ENCODE measurements at regions not wholly inside any gene's neighbourhood (a gene's known extent, or its start where the extent isn't known, plus 50 kb on each side); places are given as distances from the start of the nearest gene placed in this dataset.
A peak's percentile ranks its signal among the peaks of the same experiment; 100 is the strongest.

- no peak for DNase-seq (ENCODE audit: low read depth in 2 of 2)
Observed at GRCh38 chr18:56083523-56084287, 495.7 kb upstream of the TCF4 start.

- DNase-seq (ENCODE audit: low read depth in 2 of 2), result peak in 1 of 2 experiments; percentile 16
Observed at GRCh38 chr18:56083097-56083521, 495.1 kb upstream of the TCF4 start.

- no peak for DNase-seq (ENCODE audit: low read depth in 2 of 2)
Observed at GRCh38 chr18:56076723-56077122, 488.7 kb upstream of the TCF4 start.

GRCh38 chr18:56068701-56069100, 480.7 kb upstream of the TCF4 start:
- DNase-seq (ENCODE audit: low read depth in 2 of 2), result no peak

GRCh38 chr18:56067969-56068671, 480.1 kb upstream of the TCF4 start:
- peak; percentile 65 to 67 for DNase-seq (ENCODE audit: low read depth in 2 of 2)

GRCh38 chr18:56067214-56067894, 479.4 kb upstream of the TCF4 start:
- DNase-seq (ENCODE audit: low read depth in 2 of 2), result peak; percentile 43 to 45

- DNase-seq (ENCODE audit: low read depth in 2 of 2), result no peak
Observed at GRCh38 chr18:56066524-56067213, 478.7 kb upstream of the TCF4 start.

- no peak for DNase-seq (ENCODE audit: low read depth in 2 of 2)
Observed at GRCh38 chr18:56065086-56065485, 477.1 kb upstream of the TCF4 start.

GRCh38 chr18:56062931-56063330, 474.9 kb upstream of the TCF4 start:
- DNase-seq (ENCODE audit: low read depth in 2 of 2), result no peak

- DNase-seq (ENCODE audit: low read depth in 2 of 2), result no peak
Observed at GRCh38 chr18:56060967-56061541, 473.1 kb upstream of the TCF4 start.

GRCh38 chr18:56052202-56052601, 464.2 kb upstream of the TCF4 start:
- DNase-seq (ENCODE audit: low read depth in 2 of 2), result no peak

GRCh38 chr18:56044239-56044638, 456.2 kb upstream of the TCF4 start:
- DNase-seq (ENCODE audit: low read depth in 2 of 2), result no peak

- no peak for DNase-seq (ENCODE audit: low read depth in 2 of 2)
Observed at GRCh38 chr18:56043641-56044061, 455.7 kb upstream of the TCF4 start.

- no peak for DNase-seq (ENCODE audit: low read depth in 2 of 2)
Observed at GRCh38 chr18:56042915-56043536, 455.0 kb upstream of the TCF4 start.

GRCh38 chr18:56038171-56039030, 450.4 kb upstream of the TCF4 start:
- DNase-seq (ENCODE audit: low read depth in 2 of 2), result no peak

GRCh38 chr18:56036741-56037140, 448.7 kb upstream of the TCF4 start:
- peak; percentile 65 for DNase-seq (ENCODE audit: low read depth in 2 of 2)

- DNase-seq (ENCODE audit: low read depth in 2 of 2), result no peak
Observed at GRCh38 chr18:56035546-56035945, 447.6 kb upstream of the TCF4 start.

GRCh38 chr18:56034949-56035348, 447.0 kb upstream of the TCF4 start:
- no peak for DNase-seq (ENCODE audit: low read depth in 2 of 2)

- no peak for DNase-seq (ENCODE audit: low read depth in 2 of 2)
Observed at GRCh38 chr18:56030060-56030459, 442.1 kb upstream of the TCF4 start.

- DNase-seq (ENCODE audit: low read depth in 2 of 2), result no peak
Observed at GRCh38 chr18:56028514-56028913, 440.5 kb upstream of the TCF4 start.

Measured in fibroblast of skin of left quadriceps (primary cell).